Immature natural killer cell (primary cell): ENCODE measurements at regions not wholly inside any gene's neighbourhood (a gene's known extent, or its start where the extent isn't known, plus 50 kb on each side); places are given as distances from the start of the nearest gene placed in this dataset.

Source experiments
- DNase-seq, 3 donors: peaks; one replicate each; pipeline ENCODE4 v3.0.0; 2022; ENCODE audit warnings: mixed read lengths in 1 of 3
- H3K27ac Mint-ChIP-seq, 6 donors: one replicate each; pipeline ENCODE4 v1.8.0; 2020; ENCODE audit warnings: mixed read lengths in 6 of 6, mild to moderate bottlenecking in 5 of 6, inconsistent platforms in 4 of 6, moderate library complexity in 3 of 6
- H3K27me3 Mint-ChIP-seq, 3 donors: one replicate each; pipeline ENCODE4 v1.8.0; 2020 to 2021; ENCODE audit warnings: low read depth in 3 of 3, mild to moderate bottlenecking in 3 of 3, mixed read lengths in 3 of 3, moderate library complexity in 3 of 3, inconsistent platforms in 1 of 3
- H3K36me3 Mint-ChIP-seq, 3 donors: one replicate each; pipeline ENCODE4 v1.8.0; 2020; ENCODE audit warnings: mixed read lengths in 3 of 3, inconsistent platforms in 2 of 3, mild to moderate bottlenecking in 2 of 3
- H3K4me1 Mint-ChIP-seq, 2 donors: one replicate each; pipeline ENCODE4 v1.8.0; 2020; ENCODE audit warnings: inconsistent platforms in 2 of 2, mild to moderate bottlenecking in 2 of 2, mixed read lengths in 2 of 2, moderate library complexity in 1 of 2
- H3K4me3 Mint-ChIP-seq, 5 donors: one replicate each; pipeline ENCODE4 v1.8.0; 2020; ENCODE audit warnings: mild to moderate bottlenecking in 5 of 5, mixed read lengths in 5 of 5, inconsistent platforms in 3 of 5, moderate library complexity in 3 of 5
- H3K9me3 Mint-ChIP-seq, 6 donors: one replicate each; pipeline ENCODE4 v1.8.0; 2020; ENCODE audit warnings: mild to moderate bottlenecking in 6 of 6, mixed read lengths in 6 of 6, inconsistent platforms in 4 of 6, moderate library complexity in 3 of 6

GRCh38 chr12:98275131-98275475 lies 240.3 kb upstream of the TMPO start:
- peaks cover 0 to 2% (median 0%) of the 10 kb centered on the region in 6 donors for H3K9me3 Mint-ChIP-seq
- peaks cover 0 to 7% (median 5%) of the 10 kb centered on the region in 3 donors for H3K27me3 Mint-ChIP-seq
- no peaks in the 10 kb centered on the region for H3K36me3 Mint-ChIP-seq
- H3K4me1 Mint-ChIP-seq, result no peaks in the 10 kb centered on the region
- no peak for DNase-seq
- no peak overlapping the region for H3K4me3 Mint-ChIP-seq
- no peak overlapping the region for H3K27ac Mint-ChIP-seq

DNA sequence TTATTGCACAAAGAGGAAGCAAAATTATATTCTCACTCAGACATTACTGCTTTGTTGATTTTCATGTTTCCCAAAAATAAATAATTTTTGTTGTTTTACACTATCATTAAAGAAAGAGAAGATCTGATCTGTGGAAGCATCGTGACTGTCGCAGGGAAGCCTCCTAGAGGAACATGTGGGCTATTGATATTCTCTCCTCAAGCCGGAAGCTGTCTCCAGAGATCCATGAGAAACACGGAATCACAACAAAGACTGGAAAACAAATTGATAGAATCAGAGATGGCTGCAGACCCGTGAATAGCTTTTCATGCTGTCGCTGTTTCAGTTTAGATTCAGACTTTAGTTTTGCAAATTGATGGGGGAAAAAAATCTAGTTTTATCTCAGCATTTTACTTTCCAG lies 235.2 kb upstream of the TMPO start:
- H3K4me3 Mint-ChIP-seq, result no peak overlapping the region
- H3K27ac Mint-ChIP-seq, result no peak overlapping the region

GRCh38 chr12:98280621-98281020 lies 234.8 kb upstream of the TMPO start:
- H3K4me1 Mint-ChIP-seq, result no peaks in the 10 kb centered on the region
- H3K9me3 Mint-ChIP-seq, result peaks cover 0 to 2% (median 0%) of the 10 kb centered on the region in 6 donors
- no peak overlapping the region for H3K4me3 Mint-ChIP-seq
- H3K27me3 Mint-ChIP-seq, result peaks cover 0 to 11% (median 5%) of the 10 kb centered on the region in 3 donors
- no peak for DNase-seq
- H3K27ac Mint-ChIP-seq, result no peak overlapping the region
- no peaks in the 10 kb centered on the region for H3K36me3 Mint-ChIP-seq

More for the DNA sequence above, 235.2 kb upstream of the TMPO start:
- Mint-ChIP-seq H3K27me3 (peaks cover 1 to 11% (median 3%) of the 10 kb centered on the region in 3 donors), H3K36me3 (no peaks in the 10 kb centered on the region), H3K9me3 (peaks cover 0 to 2% (median 0%) of the 10 kb centered on the region in 6 donors), H3K4me1 (no peaks in the 10 kb centered on the region)
- no peak for DNase-seq

DNA sequence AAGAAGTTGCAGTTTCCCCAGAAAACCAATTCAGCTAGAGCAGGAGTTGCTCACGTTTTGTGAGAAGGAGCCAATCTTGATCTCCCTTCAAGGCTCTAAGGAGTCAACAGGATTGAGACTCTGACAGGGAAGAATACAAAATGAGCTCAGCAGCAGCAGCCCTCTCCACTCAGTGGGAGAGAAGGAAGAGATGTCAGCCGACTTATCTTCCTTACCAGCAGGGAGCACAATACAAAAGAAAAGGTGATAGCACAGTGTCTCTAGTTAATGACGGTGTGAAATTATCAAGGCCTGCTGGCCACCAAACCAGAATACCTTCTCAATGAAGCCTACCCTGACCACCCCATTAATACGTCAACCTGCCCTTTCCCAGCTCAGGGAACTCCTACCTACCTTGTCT lies 223.6 kb upstream of the TMPO start:
- Mint-ChIP-seq H3K4me3 (no peak overlapping the region), H3K27me3 (peaks cover 2 to 15% (median 6%) of the 10 kb centered on the region in 3 donors), H3K4me1 (no peaks in the 10 kb centered on the region)

DNA sequence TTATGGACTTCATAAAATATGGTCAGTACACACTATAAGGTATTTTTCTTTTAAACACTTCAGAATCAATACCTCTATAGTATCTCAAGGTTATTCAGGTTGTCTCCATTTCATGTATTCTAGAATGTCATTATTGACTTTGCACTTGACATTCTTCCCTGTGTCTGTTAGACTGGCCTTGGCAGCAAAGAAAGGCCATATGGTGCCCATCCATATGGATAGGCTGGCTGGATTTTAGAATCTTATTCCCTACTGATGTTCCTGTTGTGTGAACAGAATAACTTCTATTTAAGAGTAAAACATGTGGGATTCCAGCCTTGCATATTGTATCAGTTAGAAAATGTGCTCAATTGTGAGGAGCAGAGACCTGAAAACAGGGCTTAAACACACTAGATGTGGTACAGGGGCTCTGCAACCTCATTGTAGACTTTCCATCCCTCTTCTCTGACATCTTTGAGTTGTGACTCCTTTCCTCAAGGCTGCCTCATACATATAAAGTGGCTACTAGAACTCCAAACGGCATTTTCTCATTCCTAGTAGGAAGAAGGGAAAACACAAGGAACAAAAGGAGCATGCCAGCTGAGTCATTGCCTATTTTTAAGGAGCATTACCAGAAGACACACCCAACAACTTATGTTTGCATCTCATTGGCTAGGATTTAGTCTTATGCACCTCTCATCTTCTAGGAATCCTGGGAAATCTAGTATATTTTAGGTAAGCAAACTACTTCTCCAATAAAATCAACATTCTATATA lies 221.2 kb upstream of the TMPO start:
- Mint-ChIP-seq H3K36me3 (no peaks in the 10 kb centered on the region), H3K4me3 (no peak overlapping the region), H3K27ac (no peak overlapping the region), H3K4me1 (no peaks in the 10 kb centered on the region), H3K9me3 (no peaks in the 10 kb centered on the region), H3K27me3 (peaks cover 2 to 9% (median 4%) of the 10 kb centered on the region in 3 donors)
- no peak for DNase-seq

More for the DNA sequence above, 223.6 kb upstream of the TMPO start:
- Mint-ChIP-seq H3K9me3 (peaks cover 0 to 2% (median 0%) of the 10 kb centered on the region in 6 donors), H3K36me3 (no peaks in the 10 kb centered on the region), H3K27ac (no peak overlapping the region)
- DNase-seq, result no peak

DNA sequence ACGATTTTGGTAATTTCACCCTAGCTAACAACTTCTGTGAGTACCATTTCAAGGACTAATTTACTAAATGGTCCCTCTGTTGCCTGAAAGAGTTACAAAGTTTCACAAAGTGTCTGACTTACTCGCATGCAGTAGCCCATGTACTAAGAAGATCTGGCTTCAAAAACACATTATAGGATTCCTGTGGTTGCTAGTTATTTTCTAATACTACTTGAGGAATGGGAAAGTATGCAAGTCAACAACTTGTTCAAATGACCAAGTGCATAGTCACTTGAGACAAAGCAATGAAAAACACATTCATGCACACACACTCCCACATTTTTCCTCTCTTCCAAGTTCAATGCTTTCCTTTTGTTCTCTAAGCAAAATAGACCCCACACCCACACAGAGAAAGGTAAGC lies 219.7 kb upstream of the TMPO start:
- H3K4me3 Mint-ChIP-seq, result no peak overlapping the region
- H3K36me3 Mint-ChIP-seq, result no peaks in the 10 kb centered on the region
- H3K27me3 Mint-ChIP-seq, result peaks cover 2 to 6% (median 4%) of the 10 kb centered on the region in 3 donors
- DNase-seq, result no peak
- H3K9me3 Mint-ChIP-seq, result no peaks in the 10 kb centered on the region
- no peaks in the 10 kb centered on the region for H3K4me1 Mint-ChIP-seq
- H3K27ac Mint-ChIP-seq, result no peak overlapping the region

- H3K36me3 Mint-ChIP-seq, result no peaks in the 10 kb centered on the region
- H3K4me1 Mint-ChIP-seq, result no peaks in the 10 kb centered on the region
- H3K9me3 Mint-ChIP-seq, result no peaks in the 10 kb centered on the region
- H3K27me3 Mint-ChIP-seq, result peaks cover 2 to 6% (median 4%) of the 10 kb centered on the region in 3 donors
- no peak overlapping the region for H3K27ac Mint-ChIP-seq
- no peak overlapping the region for H3K4me3 Mint-ChIP-seq
- no peak for DNase-seq
Observed at GRCh38 chr12:98296462-98297079, 218.8 kb upstream of the TMPO start.

DNA sequence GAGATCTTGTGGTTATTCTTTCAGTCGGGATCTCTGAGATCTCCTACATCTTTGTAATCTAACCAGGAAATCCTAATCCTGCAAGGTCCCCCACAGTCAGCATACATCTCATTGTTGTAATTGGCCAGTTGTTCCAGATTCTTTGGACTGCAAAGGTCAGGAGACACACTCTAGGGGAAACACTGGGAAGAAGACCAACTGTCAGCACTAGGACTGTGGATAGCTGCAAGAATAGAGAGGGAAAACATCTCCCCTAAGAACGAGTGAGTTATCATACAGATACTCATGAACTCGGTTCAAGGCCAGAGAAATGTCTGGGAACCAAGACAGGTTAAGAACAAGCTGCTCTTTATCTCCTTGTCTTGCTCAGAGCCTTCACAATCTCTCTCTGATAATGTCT lies 217.9 kb upstream of the TMPO start:
- Mint-ChIP-seq H3K27me3 (peaks cover 2 to 6% (median 3%) of the 10 kb centered on the region in 3 donors), H3K9me3 (no peaks in the 10 kb centered on the region), H3K36me3 (no peaks in the 10 kb centered on the region), H3K4me3 (no peak overlapping the region), H3K27ac (no peak overlapping the region), H3K4me1 (no peaks in the 10 kb centered on the region)
- no peak for DNase-seq

DNA sequence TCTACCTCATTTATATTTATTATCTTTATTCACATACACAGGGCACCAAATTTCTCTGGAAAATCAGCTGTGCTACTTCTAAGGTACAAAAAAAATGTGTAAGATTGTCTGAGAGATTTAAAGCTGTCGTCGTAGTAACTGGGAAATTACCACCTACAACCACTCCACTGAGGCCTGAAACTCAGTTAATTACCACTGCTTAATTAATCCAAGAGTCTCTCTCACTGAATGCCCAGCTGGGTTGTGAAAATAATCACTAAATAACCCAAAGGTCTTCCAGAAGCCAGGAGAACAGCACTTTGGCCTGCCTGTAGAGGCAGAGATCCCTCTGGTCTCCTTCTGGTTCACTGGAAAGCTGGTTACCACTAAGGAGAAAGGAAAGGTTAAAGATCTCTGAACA lies 207.2 kb upstream of the TMPO start:
- no peak for DNase-seq
- Mint-ChIP-seq H3K36me3 (no peaks in the 10 kb centered on the region), H3K27me3 (peaks cover 0 to 6% (median 3%) of the 10 kb centered on the region in 3 donors), H3K4me1 (no peaks in the 10 kb centered on the region), H3K4me3 (no peak overlapping the region), H3K27ac (no peak overlapping the region), H3K9me3 (peaks cover 0 to 5% (median 0%) of the 10 kb centered on the region in 6 donors)

GRCh38 chr12:98317939-98318899 lies 197.2 kb upstream of the TMPO start:
- no peak for DNase-seq
- no peak overlapping the region for H3K4me3 Mint-ChIP-seq
- H3K27ac Mint-ChIP-seq, result no peak overlapping the region
- H3K9me3 Mint-ChIP-seq, result peaks cover 0 to 2% (median 0%) of the 10 kb centered on the region in 6 donors
- H3K36me3 Mint-ChIP-seq, result no peaks in the 10 kb centered on the region
- no peaks in the 10 kb centered on the region for H3K4me1 Mint-ChIP-seq
- peaks cover 3 to 6% (median 3%) of the 10 kb centered on the region in 3 donors for H3K27me3 Mint-ChIP-seq

DNA sequence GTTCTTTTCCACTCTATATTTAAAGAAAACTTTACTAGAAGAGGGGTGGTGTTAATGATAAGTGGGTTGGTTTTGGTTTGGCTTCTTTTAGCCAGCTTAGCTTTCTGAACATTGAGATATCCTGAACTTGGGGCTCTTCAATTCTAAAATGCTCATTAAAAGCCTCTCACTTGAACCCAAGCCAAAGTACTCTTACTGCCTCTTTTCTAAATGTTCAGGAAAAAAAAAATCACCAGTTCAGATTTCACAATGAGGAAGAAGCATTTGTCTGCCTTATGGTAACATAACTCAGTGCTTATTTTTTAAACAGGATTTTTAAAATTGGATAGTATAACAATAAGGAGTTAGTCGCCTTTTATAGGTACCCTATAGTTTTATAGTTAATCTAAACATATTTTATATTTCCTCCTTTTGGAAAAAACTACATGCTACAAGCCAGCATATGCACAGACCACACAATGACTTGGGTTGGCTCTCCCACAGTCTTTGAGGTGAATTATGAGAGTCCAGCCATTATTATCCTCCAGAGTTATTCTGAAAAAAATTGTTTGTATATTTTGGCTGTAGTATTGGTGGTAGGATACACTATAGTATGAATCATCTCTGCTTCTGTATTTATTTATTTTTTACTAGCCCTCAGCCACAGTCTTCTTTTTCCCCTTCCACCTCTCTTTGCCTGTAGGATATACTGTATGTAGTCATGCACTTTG lies 195.5 kb upstream of the TMPO start:
- H3K4me1 Mint-ChIP-seq, result no peaks in the 10 kb centered on the region
- H3K27me3 Mint-ChIP-seq, result peaks cover 3 to 5% (median 3%) of the 10 kb centered on the region in 3 donors
- no peaks in the 10 kb centered on the region for H3K36me3 Mint-ChIP-seq
- H3K9me3 Mint-ChIP-seq, result peaks cover 0 to 2% (median 0%) of the 10 kb centered on the region in 6 donors
- H3K4me3 Mint-ChIP-seq, result no peak overlapping the region
- no peak overlapping the region for H3K27ac Mint-ChIP-seq
- DNase-seq, result no peak

DNA sequence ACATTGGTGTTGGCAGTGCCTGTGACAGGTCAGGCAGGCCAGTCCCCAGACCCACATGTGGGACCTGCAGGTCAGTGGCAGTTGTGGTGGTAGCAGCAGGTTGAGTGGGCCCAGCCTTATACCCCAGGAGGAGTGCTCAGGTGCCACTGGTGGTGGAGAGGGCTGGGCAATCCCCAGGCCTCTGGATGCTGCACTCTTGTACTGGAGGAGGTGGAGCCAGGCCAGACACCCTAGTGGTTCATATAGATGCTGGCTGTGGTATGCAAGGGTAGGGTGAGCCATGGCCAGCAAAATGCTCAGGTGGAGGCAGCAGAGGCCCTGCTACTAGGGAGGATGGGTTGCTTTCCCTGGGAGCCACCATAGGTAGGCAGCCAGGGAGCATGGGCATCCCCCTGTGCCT lies 190.4 kb upstream of the TMPO start:
- Mint-ChIP-seq H3K27ac (no peak overlapping the region), H3K4me1 (no peaks in the 10 kb centered on the region), H3K4me3 (no peak overlapping the region)

DNA sequence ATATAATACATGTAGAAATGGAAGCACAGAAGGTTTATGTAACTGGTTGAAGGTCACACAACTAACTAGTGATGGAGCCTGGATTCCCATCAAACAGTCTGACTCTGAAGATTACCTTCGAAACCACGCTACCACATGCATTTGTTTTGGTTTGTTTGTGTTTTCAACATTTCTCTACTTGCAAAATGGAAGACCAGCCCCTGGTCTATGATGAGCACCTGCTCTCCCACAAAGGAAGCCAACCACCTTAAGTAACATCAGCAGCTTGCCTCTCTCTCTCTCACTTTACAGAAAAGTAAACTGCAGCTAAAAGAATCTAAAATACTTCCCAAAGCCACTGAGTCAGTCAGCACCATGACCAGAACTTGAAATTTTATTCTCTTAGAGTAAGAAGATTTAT lies 186.9 kb upstream of the TMPO start:
- Mint-ChIP-seq H3K27me3 (peaks cover 0 to 4% (median 2%) of the 10 kb centered on the region in 3 donors), H3K36me3 (no peaks in the 10 kb centered on the region), H3K4me3 (no peak overlapping the region), H3K4me1 (no peaks in the 10 kb centered on the region), H3K27ac (no peak overlapping the region), H3K9me3 (no peaks in the 10 kb centered on the region)
- DNase-seq, result no peak

More for the DNA sequence above, 190.4 kb upstream of the TMPO start:
- H3K27me3 Mint-ChIP-seq, result peaks cover 0 to 4% (median 2%) of the 10 kb centered on the region in 3 donors
- H3K36me3 Mint-ChIP-seq, result no peaks in the 10 kb centered on the region
- H3K9me3 Mint-ChIP-seq, result no peaks in the 10 kb centered on the region
- DNase-seq, result no peak
